CD4-positive, alpha-beta T cell treated with Interleukin-4 for 4 hours (primary cell): ENCODE measurements at regions not wholly inside any gene's neighbourhood (a gene's known extent, or its start where the extent isn't known, plus 50 kb on each side); places are given as distances from the start of the nearest gene placed in this dataset.

Source experiments
- DNase-seq: peaks from one replicate; pipeline ENCODE4 v3.0.0-alpha.2; 2020

DNA sequence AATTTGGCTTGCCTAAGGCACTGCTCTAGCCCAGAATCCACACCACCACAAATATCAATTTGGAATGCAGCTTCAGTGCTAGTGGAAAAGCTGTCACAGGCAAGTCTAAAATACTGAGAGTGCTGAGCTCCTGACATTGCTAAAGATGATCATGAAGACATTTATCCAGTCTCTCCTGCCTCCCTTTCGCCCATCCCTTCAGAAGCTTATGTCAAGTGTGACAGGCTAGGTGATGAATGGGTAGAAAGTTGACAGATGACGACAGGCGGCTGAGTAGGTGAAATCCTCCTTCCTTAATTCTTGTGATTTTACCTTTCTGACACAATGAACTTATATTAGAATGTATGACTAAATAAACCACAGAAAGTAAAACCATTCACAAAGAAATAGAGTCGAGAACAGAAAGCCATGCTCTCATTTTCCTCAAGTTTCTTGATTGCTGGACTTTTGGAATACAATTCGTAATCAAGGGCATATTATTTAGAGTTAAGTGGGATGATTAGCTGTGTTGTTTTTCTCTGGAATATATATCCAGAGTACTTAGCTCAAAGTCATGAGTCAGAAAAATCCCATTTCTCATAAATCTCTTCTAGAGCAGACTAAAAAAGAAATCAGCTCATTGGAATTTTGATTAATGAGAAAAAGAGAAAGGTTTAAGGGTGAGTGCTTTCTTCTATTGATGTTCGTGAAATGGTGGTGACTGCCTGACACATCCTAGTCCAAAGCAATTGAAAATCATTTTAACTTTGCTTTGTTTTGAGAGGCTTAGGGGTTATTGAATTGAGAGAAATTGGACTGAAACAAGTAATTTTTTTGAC lies 1228.2 kb upstream of the CITED2 start:
- no peak for DNase-seq

DNA sequence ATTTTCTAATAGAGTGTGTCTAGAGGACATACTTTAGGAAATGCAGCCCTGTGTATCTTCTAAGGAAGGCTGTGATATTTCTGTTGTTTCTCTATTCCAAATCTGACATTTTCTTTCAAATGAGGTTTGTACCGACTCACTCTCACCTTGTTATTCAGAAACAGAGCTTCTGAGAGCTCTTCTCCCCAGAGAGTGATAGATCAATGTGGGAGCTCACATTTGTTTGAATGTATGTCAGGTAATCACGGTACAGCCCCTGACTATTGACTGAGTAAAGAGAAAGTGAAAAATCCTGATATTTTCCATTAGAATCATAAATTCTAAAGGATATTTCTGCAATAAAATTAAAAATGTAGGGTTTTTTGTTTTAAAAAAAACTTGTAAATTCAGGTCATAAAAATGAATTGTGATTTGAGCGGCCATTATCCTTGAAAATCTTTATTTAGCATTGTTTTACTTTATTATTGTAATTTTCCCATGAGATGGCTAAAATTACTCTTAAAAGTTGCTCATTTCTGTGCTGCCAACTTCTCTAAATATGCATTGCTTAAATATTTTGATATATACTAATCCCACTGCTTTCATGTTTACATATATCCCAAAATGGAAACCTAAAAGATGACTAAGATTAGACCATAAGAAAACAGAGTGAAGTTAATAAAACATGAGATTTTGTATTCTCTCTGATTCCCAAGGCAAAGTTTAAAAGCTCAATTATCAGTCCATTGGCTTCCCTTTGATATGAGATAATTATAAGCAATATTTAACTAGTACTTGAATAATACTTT lies 1226.8 kb upstream of the CITED2 start:
- DNase-seq = no peak

GRCh38 chr6:140599916-140600315 lies 1225.5 kb upstream of the CITED2 start:
- no peak for DNase-seq

- no peak for DNase-seq
These were observed 1222.7 kb upstream of the CITED2 start for GRCh38 chr6:140597181-140597580.

GRCh38 chr6:140594806-140595128 lies 1220.3 kb upstream of the CITED2 start:
- no peak for DNase-seq

DNA sequence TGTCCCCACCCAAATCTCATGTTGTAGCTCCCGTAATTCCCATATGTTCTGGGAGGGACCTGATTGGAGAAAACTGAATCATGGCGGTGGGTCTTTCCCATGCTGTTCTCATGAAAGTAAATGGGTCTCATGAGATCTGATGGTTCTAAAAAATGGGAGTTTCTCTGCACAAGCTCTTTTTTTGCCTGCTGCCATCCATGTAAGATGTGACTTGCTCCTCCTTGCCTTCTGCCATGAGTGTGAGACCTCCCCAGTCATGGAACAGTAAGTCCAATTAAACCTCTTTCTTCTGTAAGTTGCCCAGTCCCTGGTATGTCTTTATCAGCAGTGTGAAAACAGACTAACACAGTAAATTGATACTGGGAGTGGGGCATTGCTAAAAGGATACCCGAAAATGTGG lies 1218.4 kb upstream of the CITED2 start:
- DNase-seq = no peak

- DNase-seq = no peak
These were observed 1216.2 kb upstream of the CITED2 start for GRCh38 chr6:140590641-140591040.

GRCh38 chr6:140586426-140587061 lies 1212.1 kb upstream of the CITED2 start:
- DNase-seq = no peak

DNA sequence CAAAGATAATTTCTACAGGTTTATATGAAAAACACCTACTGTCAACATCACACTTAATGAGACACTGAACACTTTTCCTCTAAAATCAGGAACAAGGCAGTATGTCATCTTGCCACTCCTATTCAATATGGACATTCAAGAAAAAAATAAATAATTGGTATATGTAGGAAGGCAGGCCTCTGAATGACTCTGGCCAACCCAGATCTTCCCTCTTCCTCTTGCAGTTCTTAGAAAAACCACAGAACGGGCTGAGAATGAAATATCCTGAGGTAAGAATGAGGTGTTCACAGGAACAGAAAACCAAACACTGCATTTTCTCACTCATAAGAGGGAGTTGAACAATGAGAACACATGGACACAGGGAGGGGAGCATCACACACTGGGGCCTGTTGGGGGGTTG lies 1207.2 kb upstream of the CITED2 start:
- no peak for DNase-seq

DNA sequence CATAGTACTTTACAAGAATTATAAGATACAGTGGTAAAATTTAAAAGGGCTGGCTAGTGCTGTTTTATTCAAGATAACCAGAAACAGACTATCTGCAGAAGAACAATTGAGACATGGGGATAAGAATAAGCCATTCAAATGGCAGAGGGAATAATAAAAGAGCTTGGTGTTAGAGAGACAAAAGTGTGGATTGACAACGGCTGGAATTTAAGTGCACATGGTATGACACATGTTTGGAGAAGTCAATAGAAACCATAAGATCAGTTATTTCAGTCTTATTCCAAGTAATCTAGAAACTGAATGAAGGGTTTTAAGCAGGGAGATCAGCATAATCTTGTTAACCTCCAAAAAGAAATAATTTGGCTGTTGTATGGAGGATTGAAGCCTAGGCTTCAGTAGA lies 1205.5 kb upstream of the CITED2 start:
- no peak for DNase-seq

DNA sequence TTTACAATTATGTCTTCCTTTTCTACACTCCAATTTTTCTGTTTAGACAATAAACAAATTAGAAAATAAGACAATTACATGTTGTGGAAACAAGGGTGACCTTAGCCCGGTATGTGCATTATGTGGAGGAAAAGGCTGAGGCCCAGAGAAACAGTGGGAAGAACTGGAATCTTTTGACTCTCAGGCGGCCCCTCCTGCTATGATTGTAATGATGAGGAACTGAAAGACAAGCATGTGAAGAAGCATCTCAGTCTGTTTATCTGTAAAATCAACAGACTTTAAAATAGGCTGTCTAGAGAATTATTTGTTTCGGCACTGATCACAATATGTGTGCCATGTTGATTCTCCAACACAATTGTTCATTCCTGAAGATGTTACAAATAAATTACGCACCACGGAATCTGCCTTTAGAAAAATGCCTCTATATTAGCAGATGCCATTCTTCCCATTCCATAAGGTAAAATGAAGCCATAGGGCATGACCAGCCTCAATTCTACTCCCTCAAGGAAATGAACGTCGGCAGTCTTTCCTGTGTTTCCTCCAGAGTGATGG lies 1201.6 kb upstream of the CITED2 start:
- DNase-seq = no peak

GRCh38 chr6:140572867-140573266 lies 1198.4 kb upstream of the CITED2 start:
- no peak for DNase-seq

DNA sequence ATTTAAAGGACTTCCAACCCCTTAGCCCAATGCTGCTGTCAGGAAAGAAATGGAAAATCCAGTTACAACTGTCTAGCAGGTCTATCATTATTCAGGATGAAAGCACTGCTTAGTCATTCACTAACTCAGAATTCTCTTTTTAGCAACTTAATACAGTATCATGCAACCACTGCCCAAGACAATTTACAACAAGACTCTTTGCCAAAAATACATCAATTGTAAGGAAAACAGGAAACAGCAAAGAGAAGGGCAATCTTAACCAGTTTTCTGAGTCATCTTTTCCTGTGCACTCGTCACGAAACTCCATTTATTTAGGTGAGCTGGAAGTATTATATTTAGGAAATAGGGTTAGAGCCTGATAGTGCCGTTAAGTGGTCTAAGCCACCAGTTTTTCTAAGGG lies 1197.7 kb upstream of the CITED2 start:
- DNase-seq = no peak

GRCh38 chr6:140571145-140571544 lies 1196.7 kb upstream of the CITED2 start:
- no peak for DNase-seq

GRCh38 chr6:140567466-140567865 lies 1193.0 kb upstream of the CITED2 start:
- no peak for DNase-seq

GRCh38 chr6:140566781-140567277 lies 1192.4 kb upstream of the CITED2 start:
- no peak for DNase-seq

DNA sequence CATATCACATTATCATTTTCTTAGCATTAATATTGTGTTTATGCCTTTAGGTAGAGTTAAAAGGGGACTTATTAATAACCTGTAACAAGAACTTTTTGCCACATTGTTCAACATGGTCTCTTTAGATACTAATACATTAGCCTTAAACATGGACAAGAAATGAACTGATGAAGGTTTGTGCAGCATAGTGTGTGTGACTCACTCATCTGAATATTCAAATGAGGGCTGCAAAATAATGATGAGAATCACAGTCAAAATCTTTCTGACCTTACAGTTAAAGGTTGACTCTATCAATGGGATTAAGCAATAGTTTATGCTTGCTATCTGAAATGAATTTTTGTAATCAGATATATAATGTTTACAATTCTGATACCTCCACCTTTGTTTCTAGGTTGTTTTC lies 1189.3 kb upstream of the CITED2 start:
- DNase-seq = no peak

DNA sequence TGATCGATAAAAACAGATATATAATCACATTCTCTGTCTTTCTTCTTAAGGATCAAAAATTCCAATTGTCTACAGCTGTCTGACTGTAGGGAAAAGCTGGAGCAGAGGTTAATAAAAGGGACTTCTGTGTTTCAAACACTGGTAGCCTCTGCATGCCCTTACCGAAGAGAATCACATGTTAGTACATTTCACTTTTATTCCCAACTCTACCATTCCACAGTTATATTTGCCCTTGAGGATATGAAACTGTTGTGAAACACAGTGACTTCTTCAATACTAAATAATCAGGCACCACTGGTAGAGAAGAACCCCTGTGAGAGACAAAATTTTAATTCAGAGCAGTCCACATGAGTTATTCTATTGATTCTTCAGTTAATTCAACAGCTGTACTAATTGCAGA lies 1187.3 kb upstream of the CITED2 start:
- no peak for DNase-seq

GRCh38 chr6:140560671-140561070 lies 1186.2 kb upstream of the CITED2 start:
- DNase-seq = no peak

DNA sequence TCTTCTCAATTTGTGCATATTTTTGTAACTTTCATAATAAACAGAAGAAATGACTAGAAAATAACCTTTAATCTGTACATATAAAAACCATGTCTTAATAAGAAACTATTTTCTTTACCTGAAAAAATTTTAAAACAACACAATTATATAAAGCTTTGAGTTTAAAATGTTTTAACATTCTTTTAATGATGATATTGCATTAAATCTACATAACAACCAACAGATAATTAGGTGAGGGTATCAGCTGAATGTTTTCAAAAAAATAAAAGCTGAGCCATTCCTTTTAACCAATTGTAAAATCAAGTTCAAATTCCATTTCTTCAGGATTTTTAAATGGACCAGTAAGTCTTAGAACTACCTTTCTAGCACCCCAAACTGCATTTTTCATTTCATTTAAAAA lies 1185.0 kb upstream of the CITED2 start:
- DNase-seq = no peak

GRCh38 chr6:140554421-140554820 lies 1180.0 kb upstream of the CITED2 start:
- no peak for DNase-seq

DNA sequence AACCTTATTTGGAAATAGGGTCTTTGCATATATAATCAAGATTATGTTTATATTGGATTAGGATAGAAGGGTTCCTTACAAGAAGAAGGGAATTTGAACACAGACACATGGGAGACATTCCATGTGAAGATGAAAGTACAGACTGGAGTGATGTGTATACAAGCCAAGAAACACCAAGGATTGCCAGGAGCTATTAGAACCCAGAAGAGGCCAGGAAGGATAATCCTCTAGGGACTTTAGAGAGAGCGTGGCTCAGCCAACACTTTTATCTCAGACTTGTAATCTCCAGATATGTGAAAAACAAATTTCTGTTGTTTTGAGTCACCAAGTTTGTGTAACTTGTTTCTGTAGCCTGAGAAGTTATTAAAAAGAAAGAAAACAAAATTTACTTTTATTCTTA lies 1173.9 kb upstream of the CITED2 start:
- no peak for DNase-seq

- DNase-seq = no peak
These were observed 1172.2 kb upstream of the CITED2 start for GRCh38 chr6:140546640-140547039.

GRCh38 chr6:140544431-140544830 lies 1170.0 kb upstream of the CITED2 start:
- no peak for DNase-seq
